Stimulated activated CD4-positive, alpha-beta T cell treated with anti-CD3 and anti-CD28 coated beads, TNF-alpha, amount 100 ng/mL, for 24 hours (primary cell): ENCODE measurements at regions not wholly inside any gene's neighbourhood (a gene's known extent, or its start where the extent isn't known, plus 50 kb on each side); places are given as distances from the start of the nearest gene placed in this dataset.

Experiments
- DNase-seq, 3 experiments: peaks; one replicate each; pipeline ENCODE4 v3.0.0-alpha.2; 2020; ENCODE audit warnings: low read depth in 3 of 3

- DNase-seq = no peak
These were observed 526.1 kb upstream of the GBE1 start for GRCh38 chr3:82287562-82287961.

- no peak for DNase-seq
These were observed 519.8 kb upstream of the GBE1 start for GRCh38 chr3:82281205-82281604.

GRCh38 chr3:82276992-82277391 lies 515.5 kb upstream of the GBE1 start:
- no peak for DNase-seq

- no peak for DNase-seq
These were observed 513.5 kb upstream of the GBE1 start for GRCh38 chr3:82274897-82275296.

- no peak for DNase-seq
These were observed 504.3 kb upstream of the GBE1 start for GRCh38 chr3:82265747-82266146.

- no peak for DNase-seq
These were observed 500.7 kb upstream of the GBE1 start for GRCh38 chr3:82262193-82262592.

- DNase-seq = no peak
These were observed 500.2 kb upstream of the GBE1 start for GRCh38 chr3:82261637-82262036.

- DNase-seq = no peak
These were observed 499.6 kb upstream of the GBE1 start for GRCh38 chr3:82261013-82261412.

- DNase-seq = no peak
These were observed 498.5 kb upstream of the GBE1 start for GRCh38 chr3:82259994-82260393.

- no peak for DNase-seq
These were observed 478.9 kb upstream of the GBE1 start for GRCh38 chr3:82240322-82240721.

- no peak for DNase-seq
These were observed 474.8 kb upstream of the GBE1 start for GRCh38 chr3:82236257-82236656.

GRCh38 chr3:82229397-82229796 lies 468.0 kb upstream of the GBE1 start:
- DNase-seq = no peak

GRCh38 chr3:82224661-82225060 lies 463.2 kb upstream of the GBE1 start:
- DNase-seq = no peak

- DNase-seq = no peak
These were observed 461.0 kb upstream of the GBE1 start for GRCh38 chr3:82222401-82222800.

GRCh38 chr3:82217571-82217970 lies 456.1 kb upstream of the GBE1 start:
- no peak for DNase-seq

- no peak for DNase-seq
These were observed 446.7 kb upstream of the GBE1 start for GRCh38 chr3:82208002-82208710.

GRCh38 chr3:82202269-82202668 lies 440.8 kb upstream of the GBE1 start:
- DNase-seq = no peak

- no peak for DNase-seq
These were observed 439.9 kb upstream of the GBE1 start for GRCh38 chr3:82201316-82201715.

- no peak for DNase-seq
These were observed 436.6 kb upstream of the GBE1 start for GRCh38 chr3:82198009-82198408.

- no peak for DNase-seq
These were observed 435.2 kb upstream of the GBE1 start for GRCh38 chr3:82196645-82197044.

GRCh38 chr3:82194870-82195269 lies 433.4 kb upstream of the GBE1 start:
- no peak for DNase-seq

- no peak for DNase-seq
These were observed 424.6 kb upstream of the GBE1 start for GRCh38 chr3:82186017-82186416.

GRCh38 chr3:82179291-82179690 lies 417.8 kb upstream of the GBE1 start:
- DNase-seq = no peak

GRCh38 chr3:82178291-82178690 lies 416.8 kb upstream of the GBE1 start:
- no peak for DNase-seq
